Thyroid gland (tissue), 4 donors: ENCODE measurements at regions not wholly inside any gene's neighbourhood (a gene's known extent, or its start where the extent isn't known, plus 50 kb on each side); places are given as distances from the start of the nearest gene placed in this dataset.

Source experiments
- CTCF ChIP-seq, 6 experiments: fragments of 200-600 bp in 3 of 6; fragments of 450-650 bp in 3 of 6; sonication (generic) in 3 of 6; IDR thresholded peaks; one replicate each; pipeline ENCODE4 v1.5.1; 2016 to 2019; ENCODE audit warnings: antibody characterized with exemption in 6 of 6, mild to moderate bottlenecking in 2 of 6, inconsistent platforms in 1 of 6, moderate library complexity in 1 of 6
- POLR2A ChIP-seq, 2 donors: fragments of 450-650 bp; IDR thresholded peaks; one replicate each; pipeline ENCODE4 v1.6.1; 2017; ENCODE audit warnings: antibody characterized with exemption in 2 of 2, mild to moderate bottlenecking in 2 of 2, moderate library complexity in 1 of 2

- peak in 2 of 6 experiments; percentile 7 to 15 for TF ChIP-seq CTCF (IDR thresholded peaks at IDR 0.05)
- peak; percentile 5 to 34 for TF ChIP-seq POLR2A (IDR thresholded peaks at IDR 0.05)
Observed at GRCh38 chr3:42013691-42014457, 52.0 kb upstream of the ULK4 start.
